LNCAP (cell line): ENCODE measurements at regions not wholly inside any gene's neighbourhood (a gene's known extent, or its start where the extent isn't known, plus 50 kb on each side); places are given as distances from the start of the nearest gene placed in this dataset.

Experiments used
- CTCF ChIP-seq: fragments of 450-650 bp; IDR thresholded peaks from 2 replicates; pipeline ENCODE4 v1.5.1; 2017; ENCODE audit warnings: mild to moderate bottlenecking

- TF ChIP-seq CTCF, result no peak
These were observed 133.1 kb upstream of the RIPOR2 start for GRCh38 chr6:25068866-25069265.

- peak; percentile 80 for TF ChIP-seq CTCF
These were observed 135.0 kb upstream of the RIPOR2 start for GRCh38 chr6:25070547-25071366.

- TF ChIP-seq CTCF, result no peak
These were observed 142.4 kb upstream of the RIPOR2 start for GRCh38 chr6:25078141-25078540.

- no peak for TF ChIP-seq CTCF
These were observed 148.2 kb upstream of the RIPOR2 start for GRCh38 chr6:25083784-25084507.

GRCh38 chr6:25084508-25084833 lies 148.7 kb upstream of the RIPOR2 start:
- TF ChIP-seq CTCF, result no peak

GRCh38 chr6:25085756-25086155 lies 150.0 kb upstream of the RIPOR2 start:
- TF ChIP-seq CTCF, result no peak

GRCh38 chr6:25086500-25087091 lies 150.8 kb upstream of the RIPOR2 start:
- TF ChIP-seq CTCF, result no peak
